Ramos (cell line): ENCODE measurements at regions not wholly inside any gene's neighbourhood (a gene's known extent, or its start where the extent isn't known, plus 50 kb on each side); places are given as distances from the start of the nearest gene placed in this dataset.
"Not testable (repeated sequence)": the region's sequence is repeated elsewhere in the genome, so short reads cannot be mapped to it uniquely, and the experiment has no call there.

Experiments used
- in situ Hi-C: fragments of 300-500 bp; cut with MboI; formaldehyde crosslinking; loops from one replicate; pipeline ENCODE4 v1.14.3; 2022; ENCODE audit warnings: low sequenced_read_pairs; ENCODE audit not compliant: unreplicated experiment

GRCh38 chr1:60697204-60697994, 385.0 kb upstream of the NFIA start:
- in situ Hi-C loops, result no loop called here

- in situ Hi-C loops, result no loop called here
These were observed 385.8 kb upstream of the NFIA start for GRCh38 chr1:60696512-60696911.

GRCh38 chr1:60695716-60696171, 386.6 kb upstream of the NFIA start:
- in situ Hi-C loops, result no loop called here

GRCh38 chr1:60694980-60695379, 387.4 kb upstream of the NFIA start:
- in situ Hi-C loops, result no loop called here

GRCh38 chr1:60692031-60692430, 390.3 kb upstream of the NFIA start:
- in situ Hi-C loops, result no loop called here

- in situ Hi-C loops, result not testable (repeated sequence)
These were observed 394.1 kb upstream of the NFIA start for GRCh38 chr1:60688221-60688620.

GRCh38 chr1:60681095-60681860, 401.1 kb upstream of the NFIA start:
- in situ Hi-C loops, result no loop called here

GRCh38 chr1:60679524-60680375, 402.6 kb upstream of the NFIA start:
- in situ Hi-C loops, result no loop called here

GRCh38 chr1:60678802-60679201, 403.6 kb upstream of the NFIA start:
- in situ Hi-C loops, result no loop called here

GRCh38 chr1:60678391-60678790, 404.0 kb upstream of the NFIA start:
- in situ Hi-C loops, result no loop called here

GRCh38 chr1:60672449-60672848, 409.9 kb upstream of the NFIA start:
- in situ Hi-C loops, result no loop called here

- in situ Hi-C loops, result no loop called here
These were observed 412.1 kb upstream of the NFIA start for GRCh38 chr1:60670302-60670701.

- in situ Hi-C loops, result no loop called here
These were observed 413.8 kb upstream of the NFIA start for GRCh38 chr1:60668585-60668984.

GRCh38 chr1:60665311-60665710, 417.1 kb upstream of the NFIA start:
- in situ Hi-C loops, result no loop called here

- in situ Hi-C loops, result no loop called here
These were observed 418.2 kb upstream of the NFIA start for GRCh38 chr1:60664086-60664625.

GRCh38 chr1:60662486-60663044, 419.8 kb upstream of the NFIA start:
- in situ Hi-C loops, result no loop called here

- in situ Hi-C loops, result no loop called here
These were observed 424.4 kb upstream of the NFIA start for GRCh38 chr1:60657926-60658325.

- in situ Hi-C loops, result no loop called here
These were observed 426.5 kb upstream of the NFIA start for GRCh38 chr1:60655679-60656355.

GRCh38 chr1:60640033-60640551, 442.3 kb upstream of the NFIA start:
- in situ Hi-C loops, result not testable (repeated sequence)
